GM23248 (cell line): ENCODE measurements at regions not wholly inside any gene's neighbourhood (a gene's known extent, or its start where the extent isn't known, plus 50 kb on each side); places are given as distances from the start of the nearest gene placed in this dataset.

ENCODE experiments used
- EZH2 ChIP-seq: fragments of 200-600 bp; sonication (generic); IDR thresholded peaks from 2 replicates; pipeline ENCODE4 v1.6.1; 2018; ENCODE audit warnings: antibody characterized with exemption, mild to moderate bottlenecking; ENCODE audit not compliant: insufficient read depth, poor library complexity, severe bottlenecking
- EZH2phosphoT487 ChIP-seq: fragments of 200-600 bp; sonication (generic); IDR thresholded peaks from 2 replicates; pipeline ENCODE4 v1.6.1; 2018; ENCODE audit warnings: antibody characterized with exemption, moderate library complexity, mild to moderate bottlenecking, low read depth; ENCODE audit not compliant: insufficient read depth

DNA sequence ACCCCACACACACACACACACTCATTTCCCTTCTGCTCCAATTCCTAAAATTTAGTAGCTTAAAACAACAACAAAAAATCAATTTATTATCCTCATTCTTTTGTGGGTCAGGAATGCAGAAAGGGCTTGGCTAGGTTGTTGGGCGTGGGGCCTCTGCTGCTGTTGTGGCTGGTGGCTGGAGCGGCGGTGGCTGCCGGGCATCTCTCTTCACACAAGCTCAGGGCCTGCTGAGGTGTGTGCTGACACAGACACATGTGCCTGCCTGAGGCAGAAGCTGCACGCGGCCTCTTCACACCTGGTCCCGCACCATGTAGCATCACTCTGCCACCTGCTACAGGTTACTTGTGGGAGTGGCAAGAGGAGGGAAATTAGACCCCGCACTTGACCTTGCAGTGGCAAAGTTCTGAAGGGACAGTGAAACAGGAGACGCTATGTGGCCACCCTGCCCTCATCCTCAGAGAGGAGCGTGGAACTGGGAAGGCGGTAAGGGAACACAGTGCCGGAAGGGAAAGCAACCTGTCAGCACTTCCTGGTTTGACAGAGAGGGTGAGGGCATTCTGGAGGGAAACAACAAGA lies 64.0 kb upstream of the PRR20G start:
- TF ChIP-seq EZH2 = no peak
- no peak for TF ChIP-seq EZH2phosphoT487
